ENCODE measurements at regions not wholly inside any gene's neighbourhood (a gene's known extent, or its start where the extent isn't known, plus 50 kb on each side); places are given as distances from the start of the nearest gene placed in this dataset.

- Histone ChIP-seq H3K4me1 (ENCODE audit: control insufficient read depth, insufficient read depth, low read length) (no peaks in the 10 kb centered on the region), H3K36me3 (ENCODE audit: control insufficient read depth in 2 of 2, insufficient read depth in 1 of 2, low read length in 2 of 2) (no peaks in the 10 kb centered on the region), H3K27ac (ENCODE audit: extremely low read depth, low read depth, low read length) (no peak overlapping the region), H3K4me3 (ENCODE audit: low read depth, low read length) (no peak overlapping the region), H3K9me3 (ENCODE audit: control insufficient read depth, insufficient read depth, low read depth, low read length) (no peaks in the 10 kb centered on the region)
- ChIA-PET CTCF (no interaction called here), POLR2A (no interaction called here)
- TF ChIP-seq ZNF18 (tag by site-specific recombination; IDR thresholded peaks at IDR 0.05), result no peak
- no peak for TF ChIP-seq ZBTB8A (tag by site-specific recombination; IDR thresholded peaks at IDR 0.05)
- peak; percentile 95 for TF ChIP-seq ZNF677 (tag by site-specific recombination; IDR thresholded peaks at IDR 0.05)
- no peak for TF ChIP-seq ZNF175 (tag by site-specific recombination; IDR thresholded peaks at IDR 0.05)
These were observed 55.5 kb upstream of the ZNF366 start for GRCh38 chr5:72562717-72563116.

GRCh38 chr5:72561148-72561972 is 54.1 kb upstream of the ZNF366 start:
- Histone ChIP-seq H3K36me3 (ENCODE audit: control insufficient read depth in 2 of 2, insufficient read depth in 1 of 2, low read length in 2 of 2) (no peaks in the 10 kb centered on the region), H3K27ac (ENCODE audit: extremely low read depth, low read depth, low read length) (no peak overlapping the region), H3K9me3 (ENCODE audit: control insufficient read depth, insufficient read depth, low read depth, low read length) (no peaks in the 10 kb centered on the region), H3K4me1 (ENCODE audit: control insufficient read depth, insufficient read depth, low read length) (no peaks in the 10 kb centered on the region), H3K4me3 (ENCODE audit: low read depth, low read length) (no peak overlapping the region)
- TF ChIP-seq ZBTB1 (tag by site-specific recombination; IDR thresholded peaks at IDR 0.05) (no peak), ZBTB21 (tag by site-specific recombination; IDR thresholded peaks at IDR 0.05) (no peak), ZNF707 (tag by site-specific recombination; IDR thresholded peaks at IDR 0.05) (no peak), ZFP41 (tag by site-specific recombination; IDR thresholded peaks at IDR 0.05; ENCODE audit: borderline replicate concordance) (no peak), ZNF521 (tag by site-specific recombination; IDR thresholded peaks at IDR 0.05) (no peak), ZNF157 (tag by site-specific recombination; IDR thresholded peaks at IDR 0.05) (no peak), ZSCAN4 (tag by site-specific recombination; IDR thresholded peaks at IDR 0.05) (no peak), ZSCAN18 (tag by site-specific recombination; IDR thresholded peaks at IDR 0.05) (no peak), TRIM28 (IDR thresholded peaks at IDR 0.05; ENCODE audit: borderline replicate concordance, low read length) (no peak)
- CTCF ChIA-PET, result interaction anchor here (0.6 kb wide), 1 partner anchor 105 kb away, joined by 3 read pairs; no protein-coding TSS in a partner anchor
- POLR2A ChIA-PET, result no interaction called here

GRCh38 chr5:72559866-72560766 is 52.9 kb upstream of the ZNF366 start:
- CTCF ChIA-PET, result no interaction called here
- Histone ChIP-seq H3K27ac (ENCODE audit: extremely low read depth, low read depth, low read length) (no peak overlapping the region), H3K9me3 (ENCODE audit: control insufficient read depth, insufficient read depth, low read depth, low read length) (no peaks in the 10 kb centered on the region), H3K36me3 (ENCODE audit: control insufficient read depth in 2 of 2, insufficient read depth in 1 of 2, low read length in 2 of 2) (no peaks in the 10 kb centered on the region), H3K4me1 (ENCODE audit: control insufficient read depth, insufficient read depth, low read length) (no peaks in the 10 kb centered on the region), H3K4me3 (ENCODE audit: low read depth, low read length) (no peak overlapping the region)
- POLR2A ChIA-PET, result no interaction called here
- no peak for TF ChIP-seq HOXA7 (CRISPR knock-in tag; IDR thresholded peaks at IDR 0.05; ENCODE audit: borderline replicate concordance)
- no peak for TF ChIP-seq ZBTB8A (tag by site-specific recombination; IDR thresholded peaks at IDR 0.05)
- no peak for TF ChIP-seq SCRT2 (tag by site-specific recombination; IDR thresholded peaks at IDR 0.05)

All from HEK293 (cell line).